A673 (cell line): ENCODE measurements at regions not wholly inside any gene's neighbourhood (a gene's known extent, or its start where the extent isn't known, plus 50 kb on each side); places are given as distances from the start of the nearest gene placed in this dataset.

Source experiments
- BruUV-seq: library from RNA; stranded (reverse); fragments of 400-500 nt; replicated peaks from 2 replicates; lab custom pipeline; 2021; lab: Mats Ljungman, UMichigan
- CTCF ChIA-PET: fragments of 300-600 bp; sonication (Branson Sonifier 250); formaldehyde crosslinking; loops from one replicate; lab custom pipeline; 2022; ENCODE audit warnings: antibody characterized with exemption; lab: Charles Lee
- POLR2A ChIA-PET: fragments of 300-600 bp; sonication (Branson Sonifier 250); formaldehyde crosslinking; loops from one replicate; lab custom pipeline; 2022; ENCODE audit warnings: antibody characterized with exemption; ENCODE audit not compliant: low non-redundant PET; lab: Charles Lee
- DNase-seq: peaks from one replicate; pipeline ENCODE4 v3.0.0-alpha.2; 2015; ENCODE audit warnings: low spot score
- H3K27ac ChIP-seq: fragments of 200-600 bp; sonication (generic); 2 replicates; pipeline ENCODE4 v1.5.1; 2016; ENCODE audit warnings: mixed run types, low read depth, mild to moderate bottlenecking, mixed read lengths, antibody characterized with exemption, low read length; ENCODE audit not compliant: poor library complexity, severe bottlenecking
- H3K27me3 ChIP-seq: fragments of 200-600 bp; sonication (generic); replicated peaks from 2 replicates; pipeline ENCODE4 v1.6.1; 2017; ENCODE audit warnings: mixed run types, low read depth, mild to moderate bottlenecking, mixed read lengths, antibody characterized with exemption, low read length; ENCODE audit not compliant: insufficient read depth, poor library complexity
- H3K36me3 ChIP-seq: fragments of 200-600 bp; sonication (generic); 2 replicates; pipeline ENCODE4 v1.6.1; 2016; ENCODE audit warnings: mixed run types, mild to moderate bottlenecking, mixed read lengths, antibody characterized with exemption, low read length; ENCODE audit not compliant: insufficient read depth, poor library complexity, severe bottlenecking
- H3K4me1 ChIP-seq: fragments of 200-600 bp; sonication (generic); 2 replicates; pipeline ENCODE4 v1.6.1; 2017; ENCODE audit warnings: mixed run types, mild to moderate bottlenecking, mixed read lengths, antibody characterized with exemption, low read length; ENCODE audit not compliant: insufficient read depth, poor library complexity, severe bottlenecking
- H3K4me3 ChIP-seq: fragments of 200-600 bp; sonication (generic); 2 replicates; pipeline ENCODE4 v1.5.1; 2016; ENCODE audit warnings: low read depth, mixed run types, mild to moderate bottlenecking, mixed read lengths, low read length; ENCODE audit not compliant: poor library complexity, severe bottlenecking
- H3K9me3 ChIP-seq: fragments of 200-600 bp; sonication (generic); 2 replicates; pipeline ENCODE4 v1.6.1; 2016; ENCODE audit warnings: mixed run types, low read depth, mild to moderate bottlenecking, mixed read lengths, antibody characterized with exemption, low read length; ENCODE audit not compliant: poor library complexity, severe bottlenecking
- EZH2 ChIP-seq: fragments of 200-600 bp; sonication (generic); IDR thresholded peaks from 2 replicates; pipeline ENCODE4 v1.6.1; 2017; ENCODE audit warnings: borderline replicate concordance, low read depth, mild to moderate bottlenecking, mixed read lengths, antibody characterized with exemption, low read length; ENCODE audit not compliant: poor library complexity, severe bottlenecking
- intact Hi-C: fragments of 100-400 bp; cut with micrococcal nuclease; formaldehyde crosslinking; loops from one replicate; pipeline ENCODE4 v1.10.0; 2022; ENCODE audit not compliant: unreplicated experiment
- TF ChIP-seq, protein P1 (sequence below): fragments of 300-800, 200-600 bp; sonication (generic); conservative IDR thresholded peaks from 2 replicates; pipeline ENCODE4 v1.5.1; 2017; ENCODE audit warnings: low read depth, mild to moderate bottlenecking, antibody characterized with exemption, low read length, moderate library complexity, mixed read lengths

DNA sequence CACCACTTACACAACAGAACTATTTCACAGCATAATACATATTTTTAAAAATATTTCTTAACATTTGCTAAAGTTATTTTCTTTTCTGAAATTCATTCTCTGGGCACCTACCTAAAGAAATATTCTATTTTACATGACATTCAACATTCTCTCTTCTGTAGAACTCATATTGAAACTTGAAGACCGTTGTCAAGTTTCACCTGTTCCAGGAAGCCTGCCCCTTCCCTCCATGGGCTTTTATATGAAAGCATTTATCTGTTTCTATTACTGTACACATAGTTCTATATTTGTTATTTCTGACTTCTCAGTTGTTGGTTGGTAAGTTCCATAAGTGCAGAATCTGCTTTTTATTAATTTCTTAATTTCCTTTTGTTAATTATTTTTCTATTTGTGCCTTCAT is 204.3 kb upstream of the ALCAM start:
- H3K9me3 ChIP-seq = no peaks in the 10 kb centered on the region
- H3K27me3 ChIP-seq = no peaks in the 10 kb centered on the region
- no peaks in the 10 kb centered on the region for H3K36me3 ChIP-seq
- POLR2A ChIA-PET = no interaction called here
- no peak for DNase-seq
- intact Hi-C loops = no loop called here
- TF ChIP-seq, protein P1, sequence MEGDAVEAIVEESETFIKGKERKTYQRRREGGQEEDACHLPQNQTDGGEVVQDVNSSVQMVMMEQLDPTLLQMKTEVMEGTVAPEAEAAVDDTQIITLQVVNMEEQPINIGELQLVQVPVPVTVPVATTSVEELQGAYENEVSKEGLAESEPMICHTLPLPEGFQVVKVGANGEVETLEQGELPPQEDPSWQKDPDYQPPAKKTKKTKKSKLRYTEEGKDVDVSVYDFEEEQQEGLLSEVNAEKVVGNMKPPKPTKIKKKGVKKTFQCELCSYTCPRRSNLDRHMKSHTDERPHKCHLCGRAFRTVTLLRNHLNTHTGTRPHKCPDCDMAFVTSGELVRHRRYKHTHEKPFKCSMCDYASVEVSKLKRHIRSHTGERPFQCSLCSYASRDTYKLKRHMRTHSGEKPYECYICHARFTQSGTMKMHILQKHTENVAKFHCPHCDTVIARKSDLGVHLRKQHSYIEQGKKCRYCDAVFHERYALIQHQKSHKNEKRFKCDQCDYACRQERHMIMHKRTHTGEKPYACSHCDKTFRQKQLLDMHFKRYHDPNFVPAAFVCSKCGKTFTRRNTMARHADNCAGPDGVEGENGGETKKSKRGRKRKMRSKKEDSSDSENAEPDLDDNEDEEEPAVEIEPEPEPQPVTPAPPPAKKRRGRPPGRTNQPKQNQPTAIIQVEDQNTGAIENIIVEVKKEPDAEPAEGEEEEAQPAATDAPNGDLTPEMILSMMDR = no peak
- no peak for TF ChIP-seq EZH2
- no peak overlapping the region for H3K4me3 ChIP-seq
- H3K4me1 ChIP-seq = no peaks in the 10 kb centered on the region
- CTCF ChIA-PET = no interaction called here
- H3K27ac ChIP-seq = no peak overlapping the region
- no TSS peak for BruUV-seq

DNA sequence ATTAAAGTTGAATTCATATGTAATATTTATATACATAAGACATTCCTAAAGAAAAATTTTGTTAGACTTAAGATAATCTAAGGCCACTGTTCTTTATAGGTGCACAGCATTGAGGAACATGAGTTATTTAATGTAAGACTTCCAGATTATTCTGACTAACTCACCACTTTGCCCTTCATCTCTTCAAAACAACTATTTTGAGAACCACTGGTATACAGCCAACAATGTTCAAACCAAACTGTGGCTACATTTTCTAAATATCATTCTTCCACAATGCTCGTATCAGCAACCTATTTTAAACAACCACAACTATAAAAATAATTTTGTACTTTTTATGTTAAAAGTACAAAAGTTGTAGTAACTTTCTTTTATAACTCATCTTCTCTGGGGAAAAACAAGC is 199.8 kb upstream of the ALCAM start:
- ChIA-PET POLR2A (no interaction called here), CTCF (no interaction called here)
- intact Hi-C loops = no loop called here
- no peaks in the 10 kb centered on the region for H3K27me3 ChIP-seq
- no peak overlapping the region for H3K27ac ChIP-seq
- H3K4me1 ChIP-seq = no peaks in the 10 kb centered on the region
- no peak overlapping the region for H3K4me3 ChIP-seq
- no peak for DNase-seq
- H3K36me3 ChIP-seq = no peaks in the 10 kb centered on the region
- TF ChIP-seq EZH2 = no peak
- TF ChIP-seq, protein P1 = no peak
- no TSS peak for BruUV-seq
- no peaks in the 10 kb centered on the region for H3K9me3 ChIP-seq

DNA sequence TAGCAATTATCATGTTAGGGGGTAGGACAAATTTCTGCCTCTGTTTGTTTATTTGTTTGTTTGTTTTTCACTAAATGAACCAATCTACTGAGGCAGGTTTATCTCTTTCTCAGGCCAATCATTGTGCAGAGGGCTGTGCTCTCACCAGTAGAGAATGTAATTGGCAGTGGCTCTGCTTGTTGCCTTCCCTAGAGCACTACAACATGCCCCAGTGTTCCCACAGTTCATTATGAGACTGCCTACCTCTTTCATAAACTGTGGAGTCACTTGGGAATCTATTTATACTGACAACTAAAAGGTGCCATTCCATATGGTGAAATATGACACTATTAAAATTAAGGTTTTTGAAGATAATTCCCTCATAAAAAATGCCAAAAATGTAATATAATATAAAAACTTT is 196.3 kb upstream of the ALCAM start:
- H3K9me3 ChIP-seq = no peaks in the 10 kb centered on the region
- no peaks in the 10 kb centered on the region for H3K36me3 ChIP-seq
- no peaks in the 10 kb centered on the region for H3K4me1 ChIP-seq
- intact Hi-C loops = no loop called here
- no peak for DNase-seq
- CTCF ChIA-PET = no interaction called here
- POLR2A ChIA-PET = no interaction called here
- no peak overlapping the region for H3K4me3 ChIP-seq
- no TSS peak for BruUV-seq
- no peak overlapping the region for H3K27ac ChIP-seq
- TF ChIP-seq EZH2 = no peak
- TF ChIP-seq, protein P1 = no peak
- no peaks in the 10 kb centered on the region for H3K27me3 ChIP-seq
